ENCODE measurements at regions not wholly inside any gene's neighbourhood (a gene's known extent, or its start where the extent isn't known, plus 50 kb on each side); places are given as distances from the start of the nearest gene placed in this dataset.
"Not testable (repeated sequence)": the region's sequence is repeated elsewhere in the genome, so short reads cannot be mapped to it uniquely, and the experiment has no call there.

- no peak for TF ChIP-seq CTCF (IDR thresholded peaks at IDR 0.05; ENCODE audit: control insufficient read depth, insufficient read depth, low read depth, low read length, missing control alignments)
- no peak for DNase-seq (ENCODE audit: low read depth)
- H3K4me3 ChIP-seq (ENCODE audit: control insufficient read depth, low read depth, low read length), result no peak overlapping the region
Measured at GRCh38 chr10:37010741-37011140, 114.7 kb upstream of the ANKRD30A start.

GRCh38 chr10:37008276-37008675 lies 117.1 kb upstream of the ANKRD30A start:
- DNase-seq (ENCODE audit: low read depth), result not testable (repeated sequence)

GRCh38 chr10:37003126-37003525 lies 122.3 kb upstream of the ANKRD30A start:
- H3K4me3 ChIP-seq (ENCODE audit: control insufficient read depth, low read depth, low read length), result no peak overlapping the region
- DNase-seq (ENCODE audit: low read depth), result no peak
- TF ChIP-seq CTCF (IDR thresholded peaks at IDR 0.05; ENCODE audit: control insufficient read depth, insufficient read depth, low read depth, low read length, missing control alignments), result no peak

More at GRCh38 chr10:37008276-37008675, 117.1 kb upstream of the ANKRD30A start:
- not testable (repeated sequence) for H3K4me3 ChIP-seq (ENCODE audit: control insufficient read depth, low read depth, low read length)

GRCh38 chr10:36995806-36996205 lies 129.6 kb upstream of the ANKRD30A start:
- not testable (repeated sequence) for DNase-seq (ENCODE audit: low read depth); H3K4me3 ChIP-seq (ENCODE audit: control insufficient read depth, low read depth, low read length)

GRCh38 chr10:36994886-36995285 lies 130.5 kb upstream of the ANKRD30A start:
- DNase-seq (ENCODE audit: low read depth), result no peak
- H3K4me3 ChIP-seq (ENCODE audit: control insufficient read depth, low read depth, low read length), result no peak overlapping the region
- TF ChIP-seq CTCF (IDR thresholded peaks at IDR 0.05; ENCODE audit: control insufficient read depth, insufficient read depth, low read depth, low read length, missing control alignments), result no peak

- DNase-seq (ENCODE audit: low read depth), result no peak
- H3K4me3 ChIP-seq (ENCODE audit: control insufficient read depth, low read depth, low read length), result no peak overlapping the region
- no peak for TF ChIP-seq CTCF (IDR thresholded peaks at IDR 0.05; ENCODE audit: control insufficient read depth, insufficient read depth, low read depth, low read length, missing control alignments)
Measured at GRCh38 chr10:36989233-36989632, 136.2 kb upstream of the ANKRD30A start.

GRCh38 chr10:36946598-36946997 lies 178.8 kb upstream of the ANKRD30A start:
- no peak overlapping the region for H3K4me3 ChIP-seq (ENCODE audit: control insufficient read depth, low read depth, low read length)
- no peak for TF ChIP-seq CTCF (IDR thresholded peaks at IDR 0.05; ENCODE audit: control insufficient read depth, insufficient read depth, low read depth, low read length, missing control alignments)
- DNase-seq (ENCODE audit: low read depth), result no peak

GRCh38 chr10:36943544-36943943 lies 181.9 kb upstream of the ANKRD30A start:
- DNase-seq (ENCODE audit: low read depth), result no peak
- TF ChIP-seq CTCF (IDR thresholded peaks at IDR 0.05; ENCODE audit: control insufficient read depth, insufficient read depth, low read depth, low read length, missing control alignments), result no peak
- H3K4me3 ChIP-seq (ENCODE audit: control insufficient read depth, low read depth, low read length), result no peak overlapping the region
